Testis (tissue), 2 donors: ENCODE measurements at regions not wholly inside any gene's neighbourhood (a gene's known extent, or its start where the extent isn't known, plus 50 kb on each side); places are given as distances from the start of the nearest gene placed in this dataset.

Source experiments
- CTCF ChIP-seq, 3 experiments: fragments of 450-650 bp in 2 of 3; fragments of 200-600 bp in 1 of 3; sonication (generic) in 1 of 3; IDR thresholded peaks; one replicate each; pipeline ENCODE4 v1.5.1; 2016 to 2019; ENCODE audit warnings: antibody characterized with exemption in 3 of 3, mild to moderate bottlenecking in 2 of 3, moderate library complexity in 1 of 3
- POLR2A ChIP-seq: fragments of 450-650 bp; IDR thresholded peaks from one replicate; pipeline ENCODE4 v1.6.1; 2017; ENCODE audit warnings: antibody characterized with exemption, mild to moderate bottlenecking, moderate library complexity

- TF ChIP-seq CTCF (IDR thresholded peaks at IDR 0.05) (no peak), POLR2A (no peak)
Measured at GRCh38 chr13:53214433-53214832, 185.8 kb downstream of the OLFM4 start.
